ENCODE measurements at regions not wholly inside any gene's neighbourhood (a gene's known extent, or its start where the extent isn't known, plus 50 kb on each side); places are given as distances from the start of the nearest gene placed in this dataset.
"Not testable (repeated sequence)": the region's sequence is repeated elsewhere in the genome, so short reads cannot be mapped to it uniquely, and the experiment has no call there.

DNA sequence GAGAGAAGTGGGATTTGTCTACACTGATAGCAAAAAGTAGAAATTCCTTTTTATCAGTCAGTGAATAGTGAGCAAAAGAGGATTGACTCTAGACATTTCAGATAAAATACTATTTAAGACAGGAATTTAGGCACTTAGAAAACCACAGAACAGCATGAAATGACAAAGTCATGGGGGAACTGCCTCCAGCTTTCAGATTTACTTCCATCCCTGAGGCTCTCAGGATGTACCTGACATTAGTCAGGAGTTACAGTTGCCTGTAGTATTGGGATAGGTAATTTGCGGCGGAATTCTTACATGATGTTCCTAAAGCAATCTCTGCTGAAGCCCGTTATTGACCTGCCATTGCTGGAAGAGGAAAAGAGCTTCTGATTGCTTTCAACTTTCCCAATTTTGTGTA is 337.1 kb upstream of the MAP2 start:
- DNase-seq = no peak

DNA sequence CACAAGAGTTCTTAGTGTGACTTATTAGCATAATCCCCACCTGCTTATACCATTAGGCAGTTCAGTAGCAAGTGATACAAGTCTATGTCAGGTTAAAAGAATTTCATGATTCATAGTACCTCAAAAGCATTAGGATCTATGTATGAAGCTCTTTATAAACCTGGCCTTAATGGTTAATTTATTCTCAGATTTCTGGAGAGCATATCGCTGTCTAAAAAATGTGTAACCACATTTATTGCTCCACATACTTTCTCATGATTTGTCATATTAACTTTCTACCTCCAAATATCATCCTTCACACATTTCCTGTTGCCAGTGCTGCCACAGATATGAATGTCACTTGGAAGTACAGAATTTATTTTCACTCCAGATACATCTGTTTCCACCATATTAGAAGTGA is 332.8 kb upstream of the MAP2 start:
- no peak for DNase-seq

DNA sequence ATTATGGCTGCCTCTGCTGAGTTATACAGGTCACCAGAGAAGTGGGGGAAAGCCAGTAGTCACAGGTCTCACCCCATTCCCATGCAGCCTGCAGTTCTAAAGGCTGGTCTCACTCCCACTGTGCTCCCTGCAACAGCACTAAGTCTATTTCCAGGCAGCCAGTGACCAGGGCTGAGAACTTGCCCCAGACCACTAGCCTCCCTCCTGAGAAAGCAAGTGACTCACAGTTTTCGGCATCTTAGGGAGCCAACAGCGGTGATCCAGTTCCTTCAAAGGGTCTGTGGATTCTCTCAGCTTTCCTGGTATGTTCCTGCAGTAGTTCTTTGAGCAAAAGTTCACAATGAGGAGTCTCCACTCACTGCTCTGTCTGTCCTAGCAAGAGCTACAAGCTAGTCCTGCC is 329.6 kb upstream of the MAP2 start:
- DNase-seq = no peak

DNA sequence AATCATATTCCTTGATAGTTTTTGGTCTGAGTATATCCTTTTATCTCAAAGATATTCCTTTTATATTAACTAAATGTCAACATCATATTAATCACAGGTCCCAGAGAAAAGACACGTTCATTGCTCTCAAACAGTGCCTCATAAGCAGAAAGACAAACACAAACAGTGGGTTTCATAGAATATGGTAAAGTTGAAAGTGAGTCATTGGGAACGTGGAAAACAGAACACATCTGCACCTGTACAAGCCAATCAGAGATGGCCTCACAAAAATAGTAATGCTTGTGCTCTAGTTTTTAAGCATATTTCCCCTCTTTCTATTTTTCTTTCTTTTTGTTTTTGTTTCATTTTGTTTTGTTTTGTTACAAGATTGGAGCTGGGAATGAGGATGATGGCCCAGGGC is 328.4 kb upstream of the MAP2 start:
- no peak for DNase-seq

DNA sequence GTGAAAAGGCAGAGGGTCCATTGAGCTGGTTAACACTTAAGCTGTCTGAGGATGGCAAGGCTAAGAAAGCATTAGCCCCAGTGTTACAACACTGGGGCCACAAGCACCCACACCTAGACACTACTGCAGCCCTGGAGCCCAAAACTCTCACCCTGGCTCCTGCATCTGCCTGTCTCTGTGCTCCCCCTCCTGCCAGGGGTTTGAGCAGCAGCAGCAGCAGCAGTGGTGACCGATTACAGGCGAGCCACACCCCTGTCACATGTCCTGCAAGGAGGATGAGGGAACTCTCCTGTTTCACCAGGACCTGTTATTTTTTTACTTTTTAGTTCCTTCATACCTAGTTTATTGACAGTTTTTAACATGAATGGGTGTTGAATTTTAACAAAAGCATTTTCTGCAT is 326.7 kb upstream of the MAP2 start:
- DNase-seq = no peak

DNA sequence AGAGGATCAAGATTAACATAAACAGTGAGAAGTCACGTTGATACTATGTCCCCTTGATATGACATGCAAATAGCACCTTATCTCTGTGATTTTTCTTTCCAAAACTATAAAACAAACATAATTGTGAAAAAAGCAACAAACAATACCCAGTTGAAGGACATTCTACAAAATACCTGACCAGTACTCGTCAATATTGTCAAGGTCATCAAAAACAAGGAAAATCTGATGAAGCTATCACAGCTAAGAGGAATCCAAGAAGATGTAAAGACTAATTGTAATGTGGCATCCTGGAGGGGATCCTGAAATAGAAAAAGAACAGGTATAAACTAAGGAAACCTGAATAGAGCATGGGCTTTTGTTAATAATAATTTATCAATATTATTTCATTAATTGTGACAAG is 321.5 kb upstream of the MAP2 start:
- no peak for DNase-seq

DNA sequence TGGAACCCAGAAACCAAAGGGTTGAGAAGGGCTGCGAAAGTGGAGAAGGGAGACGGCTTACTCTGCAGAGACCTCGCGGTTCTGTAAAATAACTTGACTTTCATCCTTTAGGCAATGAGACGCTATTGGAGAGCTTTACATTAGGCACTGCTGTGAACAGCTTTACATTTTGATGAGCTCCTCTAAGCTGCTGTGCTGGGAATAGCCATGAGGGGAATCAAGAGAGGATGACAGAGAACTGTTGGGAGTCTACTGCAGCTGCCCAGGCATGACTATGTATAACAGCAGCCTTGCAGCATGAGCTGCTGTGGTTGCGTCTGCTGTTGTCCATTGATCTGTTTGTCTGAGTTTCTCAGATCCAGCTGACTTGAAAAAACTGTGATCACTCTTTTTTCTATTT is 310.8 kb upstream of the MAP2 start:
- DNase-seq = no peak

DNA sequence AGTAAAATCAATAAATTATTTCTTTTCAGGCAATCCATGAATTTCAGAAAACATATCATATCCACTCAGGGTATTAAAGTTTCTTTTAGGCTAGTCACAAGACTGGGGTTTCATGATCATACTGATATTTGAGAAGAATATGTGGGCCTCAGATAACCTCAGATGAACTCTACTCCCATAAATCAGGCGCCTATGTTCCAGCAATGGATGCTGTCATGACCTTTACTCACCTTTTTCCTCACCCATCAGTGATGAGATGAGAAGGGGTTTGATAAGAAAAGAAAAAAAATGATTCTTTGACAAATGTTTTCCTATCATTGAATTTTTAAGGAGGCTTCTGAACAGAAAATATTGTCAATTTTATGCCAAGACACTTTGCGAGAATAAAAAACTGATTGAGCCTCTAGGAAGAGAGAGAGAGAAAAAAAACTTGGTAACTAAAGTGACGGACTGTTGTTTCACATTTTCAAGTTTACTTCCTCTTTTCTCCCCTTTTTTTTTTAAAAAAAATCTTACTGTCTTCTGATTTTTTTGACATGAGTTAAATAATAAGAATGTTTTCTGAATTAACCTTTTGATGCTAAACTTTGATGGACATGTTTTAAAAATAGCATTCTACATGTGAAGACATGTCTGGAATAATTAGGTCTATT is 309.1 kb upstream of the MAP2 start:
- DNase-seq = no peak

DNA sequence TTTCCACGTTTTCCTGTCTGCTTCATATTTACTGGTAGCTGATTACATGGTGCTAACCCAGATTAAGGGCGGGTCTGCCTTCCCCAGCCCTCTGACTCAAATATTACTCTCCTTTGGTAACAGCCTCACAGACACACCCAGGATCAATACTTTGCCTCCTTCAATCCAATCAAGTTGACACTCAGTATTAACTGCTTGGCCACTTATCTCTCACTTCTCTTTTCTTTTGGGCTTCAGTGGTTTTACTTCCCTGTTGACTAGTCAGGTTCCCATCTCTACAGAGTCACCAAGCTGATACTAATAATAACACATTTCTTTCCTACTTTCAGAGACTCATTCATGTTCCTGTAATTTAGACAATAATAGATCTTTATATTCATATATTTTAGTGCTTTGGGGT is 302.2 kb upstream of the MAP2 start:
- no peak for DNase-seq

DNA sequence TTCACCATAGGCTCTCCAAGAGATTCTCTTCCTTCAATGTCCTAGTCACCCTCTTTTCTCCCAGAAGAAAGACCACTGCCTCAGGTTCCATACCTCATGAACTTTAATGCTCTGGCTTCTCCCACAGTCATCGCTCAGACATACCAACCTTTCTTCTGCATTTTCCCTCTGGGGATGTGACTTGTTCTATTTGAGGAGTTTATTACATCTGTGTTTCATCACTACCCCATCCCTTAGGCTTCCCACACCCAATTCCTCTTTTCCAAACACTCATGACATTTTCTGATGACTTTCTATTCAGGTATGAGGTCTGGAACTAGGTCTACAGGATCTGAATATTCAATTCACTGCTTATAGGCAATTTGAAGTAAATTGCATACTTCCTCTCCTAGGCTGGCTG is 298.6 kb upstream of the MAP2 start:
- DNase-seq = no peak

DNA sequence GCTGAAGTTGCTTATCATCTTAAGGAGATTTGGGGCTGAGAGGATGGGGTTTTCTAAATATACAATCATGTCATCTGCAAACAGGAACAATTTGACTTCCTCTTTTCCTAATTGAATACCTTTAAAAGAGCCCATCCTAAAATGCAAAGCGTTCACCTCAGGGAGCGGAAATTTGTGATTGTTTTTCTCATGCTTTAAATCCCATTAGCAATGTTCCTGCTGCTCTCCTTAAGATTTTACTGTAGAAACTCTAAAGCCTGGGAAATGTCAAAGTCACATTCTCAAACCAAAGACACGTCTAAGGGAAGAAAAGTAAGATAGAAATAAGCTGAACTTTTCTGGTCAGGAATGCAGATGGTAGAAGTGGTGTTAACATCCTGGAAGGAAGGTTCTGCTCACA is 285.8 kb upstream of the MAP2 start:
- DNase-seq = no peak

DNA sequence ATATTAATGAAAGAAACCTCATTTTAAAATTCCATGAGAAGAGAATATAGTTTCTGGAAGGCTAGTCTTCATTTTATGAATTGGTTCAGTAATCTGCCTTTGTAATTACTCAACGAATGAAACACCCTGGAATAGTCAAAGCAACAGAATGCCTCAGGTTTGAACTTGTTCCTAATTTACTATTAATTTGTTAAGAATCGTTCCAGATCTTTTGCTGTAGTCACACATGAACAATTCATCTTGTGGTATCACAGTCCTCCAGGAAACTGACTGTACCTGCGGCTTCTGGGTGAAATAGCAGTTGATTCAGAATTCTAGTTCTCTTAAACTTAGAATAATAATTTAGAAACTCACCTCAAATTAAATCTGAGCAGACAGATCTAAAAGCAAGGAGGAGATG is 282.7 kb upstream of the MAP2 start:
- DNase-seq = no peak

DNA sequence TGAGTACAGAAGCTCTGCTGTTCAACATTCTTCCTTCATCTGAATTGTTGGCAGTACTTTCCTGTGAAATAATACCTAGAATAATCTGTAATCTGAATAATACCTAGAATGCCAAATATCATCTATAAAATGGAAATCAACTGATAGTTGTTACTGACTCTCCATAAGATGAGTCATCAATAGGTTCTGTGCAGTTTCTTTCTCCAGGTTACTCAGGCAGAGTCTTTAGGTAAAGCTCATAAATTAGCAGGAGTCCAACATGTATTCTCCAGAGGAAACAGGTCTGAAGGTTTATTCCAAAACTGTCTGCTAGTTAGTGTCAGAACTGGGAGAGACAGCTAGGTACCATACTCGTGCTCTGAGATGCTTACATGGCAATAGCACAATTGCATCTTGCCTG is 282.0 kb upstream of the MAP2 start:
- DNase-seq = no peak

DNA sequence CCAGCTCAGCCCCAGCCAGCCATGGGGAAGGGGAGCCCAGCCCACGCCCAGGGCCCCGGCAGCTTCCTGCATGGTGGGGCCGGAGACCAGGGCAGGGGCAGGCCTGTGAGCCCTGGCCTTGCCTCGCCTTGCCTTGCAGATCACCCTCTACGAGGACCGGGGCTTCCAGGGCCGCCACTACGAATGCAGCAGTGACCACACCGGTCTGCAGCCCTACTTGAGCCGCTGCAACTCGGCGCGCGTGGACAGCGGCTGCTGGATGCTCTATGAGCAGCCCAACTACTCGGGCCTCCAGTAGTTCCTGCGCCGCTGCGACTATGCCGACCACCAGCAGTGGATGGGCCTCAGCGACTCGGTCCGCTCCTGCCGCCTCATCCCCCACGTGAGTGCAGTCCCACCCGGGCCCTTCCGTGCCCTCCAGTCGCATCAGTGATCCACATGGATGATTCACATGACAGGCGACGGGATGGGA is 278.6 kb upstream of the MAP2 start:
- DNase-seq = not testable (repeated sequence)

DNA sequence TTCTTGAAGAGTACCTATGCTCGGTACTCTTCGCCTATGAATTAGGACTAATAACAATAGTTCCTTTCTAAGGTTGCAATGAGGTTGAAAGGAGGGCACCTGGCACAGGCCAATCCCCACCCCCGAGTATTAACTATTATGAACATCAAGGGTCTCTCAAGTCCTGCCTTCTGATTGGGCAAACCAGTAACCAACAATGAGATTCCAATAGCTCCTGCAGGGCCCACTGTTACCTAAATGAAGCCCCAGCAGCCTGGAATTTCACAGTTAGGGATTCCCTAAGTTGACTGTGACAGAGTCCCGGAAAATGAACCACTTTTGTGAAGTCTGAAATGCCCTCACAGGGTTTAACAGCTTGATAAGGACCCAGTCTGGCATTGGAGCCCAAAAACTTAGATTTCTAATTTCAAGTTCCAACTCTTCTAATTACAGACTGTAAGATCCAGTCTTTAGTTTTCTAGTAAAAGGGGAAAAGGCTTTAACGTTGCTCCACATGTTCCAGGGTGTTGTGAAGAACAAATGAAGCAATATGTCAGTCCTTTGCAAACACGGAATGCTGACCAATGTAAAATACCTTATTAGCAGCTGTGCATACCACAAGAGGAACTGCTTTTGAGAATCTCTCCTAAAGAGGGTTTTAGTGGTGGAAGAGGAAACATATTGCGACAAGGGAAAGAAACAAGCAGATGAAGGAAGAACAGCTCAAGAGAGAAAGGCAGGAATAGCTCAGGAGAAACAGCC is 277.7 kb upstream of the MAP2 start:
- no peak for DNase-seq

DNA sequence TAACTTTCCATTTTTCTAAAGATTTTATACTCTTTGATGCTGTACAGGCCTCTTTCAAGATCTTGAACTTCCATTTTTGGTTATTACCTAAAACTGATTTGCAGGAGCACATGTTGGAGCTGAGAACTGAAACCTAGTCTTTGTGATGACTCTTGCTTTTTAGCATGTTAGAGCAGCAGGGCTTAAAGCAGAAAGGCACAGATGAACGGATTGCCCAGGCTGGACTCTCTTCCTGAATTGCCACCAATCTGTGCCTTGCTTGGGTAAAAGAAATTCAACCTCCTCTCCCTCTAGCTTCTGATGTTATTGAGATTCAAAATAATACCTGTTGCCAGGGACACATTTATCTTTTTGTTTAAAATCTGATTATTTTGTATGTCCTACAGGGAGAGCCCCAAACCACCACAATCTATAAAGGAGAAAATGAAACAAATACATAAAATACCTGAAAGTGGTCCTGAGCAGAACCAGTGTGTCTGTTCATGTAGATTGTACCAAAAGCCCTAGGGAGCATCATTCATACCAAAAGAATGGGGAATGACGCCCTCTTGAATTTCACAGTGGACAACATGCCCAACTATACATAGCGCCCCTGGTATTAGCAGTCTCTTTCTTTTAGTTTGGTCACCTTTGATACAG is 277.0 kb upstream of the MAP2 start:
- DNase-seq = no peak

DNA sequence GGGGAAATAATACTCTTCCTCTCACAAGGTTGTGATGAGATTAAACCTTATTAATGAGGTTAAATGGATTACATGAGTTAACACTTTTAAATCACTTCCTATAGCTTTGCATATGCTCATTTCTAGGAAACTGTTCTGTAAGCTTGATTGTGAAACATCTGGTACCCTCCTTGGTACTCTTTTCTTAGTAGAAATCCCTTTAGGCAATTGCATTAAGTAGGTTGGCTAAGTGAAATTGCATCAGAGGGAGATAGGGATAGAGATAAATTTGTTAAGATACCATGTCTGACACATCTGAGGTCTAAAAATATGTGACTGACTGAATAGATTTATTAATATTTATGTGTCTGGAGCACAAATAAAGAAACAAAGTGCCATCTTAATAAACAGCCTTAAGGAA is 275.9 kb upstream of the MAP2 start:
- DNase-seq = no peak

DNA sequence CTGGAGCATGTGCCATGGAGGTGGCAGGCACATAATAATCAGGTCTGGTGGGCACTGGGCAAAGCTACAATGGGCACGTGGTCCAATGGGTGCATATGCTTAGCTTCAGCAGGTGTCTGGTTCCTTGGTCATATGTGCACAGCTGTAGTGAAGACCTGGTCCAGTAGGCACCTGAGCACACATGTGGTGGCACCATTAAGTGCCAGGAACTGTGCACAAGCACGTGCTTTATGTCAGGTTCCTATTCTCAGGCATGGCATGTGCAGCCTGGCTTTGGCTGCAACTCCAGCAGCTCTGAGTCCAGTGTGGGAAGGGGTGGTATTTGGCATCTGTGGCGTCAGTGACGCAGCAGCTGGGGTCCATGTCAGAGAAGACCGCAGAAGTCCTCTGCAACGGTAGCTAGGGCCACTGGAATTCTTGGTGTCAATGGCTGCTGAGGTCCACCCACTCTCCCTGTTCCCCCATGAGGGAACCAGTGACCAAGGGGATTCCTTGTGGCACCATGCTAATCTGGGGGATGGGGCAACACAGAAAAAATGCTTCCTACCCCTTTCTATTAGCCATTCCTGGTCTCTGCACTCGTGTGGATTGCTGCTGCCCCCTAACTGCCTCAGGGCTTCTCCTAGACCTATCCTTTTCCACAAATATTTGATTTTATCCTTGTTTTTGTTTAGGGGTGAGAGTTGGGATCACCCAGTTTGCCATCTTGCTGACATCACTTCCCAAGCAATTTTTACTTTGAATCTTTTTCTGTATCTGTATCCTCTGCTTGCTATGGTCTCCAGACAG is 262.9 kb upstream of the MAP2 start:
- DNase-seq = no peak

DNA sequence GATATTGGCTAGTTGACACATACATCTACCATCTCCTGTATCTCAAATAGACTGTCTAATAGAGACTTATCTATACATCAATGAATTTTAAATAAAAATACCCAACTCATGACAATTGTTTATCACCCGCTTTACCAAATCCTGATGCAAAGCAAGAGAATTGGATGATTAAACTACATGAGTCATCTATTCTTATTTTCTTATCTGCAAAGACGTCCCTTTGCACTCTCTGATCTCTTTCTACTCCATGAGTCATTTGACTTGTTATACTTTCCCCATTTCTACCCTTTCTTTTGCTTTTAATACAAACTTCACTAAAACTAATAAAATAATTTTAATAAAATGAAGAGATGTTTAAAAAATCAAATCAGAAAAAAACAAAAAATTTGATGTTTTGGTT is 261.7 kb upstream of the MAP2 start:
- no peak for DNase-seq

DNA sequence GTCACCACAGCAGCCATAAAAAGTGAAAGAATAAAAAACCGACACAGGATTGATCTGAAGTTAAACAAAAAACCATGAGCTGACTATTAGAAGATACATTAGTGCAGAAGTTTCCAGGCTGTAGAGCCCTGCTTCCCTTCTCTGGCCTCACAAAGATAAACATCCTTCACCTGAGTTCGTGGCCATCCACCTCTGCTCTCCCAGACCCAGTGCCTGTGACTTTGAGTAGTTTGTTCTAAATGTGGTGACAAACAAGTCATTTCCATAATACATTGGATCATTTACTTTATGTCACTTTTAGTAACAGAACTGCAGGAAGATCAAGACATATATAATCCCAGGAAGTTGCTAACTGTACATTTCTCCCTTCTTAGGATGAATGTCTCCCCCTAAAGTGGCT is 241.9 kb upstream of the MAP2 start:
- no peak for DNase-seq

DNA sequence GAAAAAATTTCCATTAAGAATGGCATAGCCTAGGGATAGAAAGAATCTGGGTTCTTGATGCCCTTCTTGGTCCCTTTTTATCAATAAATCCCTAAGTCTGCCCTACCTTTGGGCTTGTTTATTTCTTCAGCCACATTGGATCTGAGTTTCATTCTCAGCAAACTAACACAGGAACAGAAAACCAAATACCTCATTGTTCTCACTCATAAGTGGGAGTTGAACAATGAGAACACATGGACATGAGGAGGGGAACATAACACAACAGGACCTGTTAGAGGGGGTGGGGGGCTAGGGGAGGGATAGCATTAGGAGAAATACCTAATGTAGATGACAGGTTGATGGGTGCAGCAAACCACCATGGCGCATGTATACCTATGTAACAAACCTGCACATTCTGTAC is 237.0 kb upstream of the MAP2 start:
- DNase-seq = not testable (repeated sequence)

DNA sequence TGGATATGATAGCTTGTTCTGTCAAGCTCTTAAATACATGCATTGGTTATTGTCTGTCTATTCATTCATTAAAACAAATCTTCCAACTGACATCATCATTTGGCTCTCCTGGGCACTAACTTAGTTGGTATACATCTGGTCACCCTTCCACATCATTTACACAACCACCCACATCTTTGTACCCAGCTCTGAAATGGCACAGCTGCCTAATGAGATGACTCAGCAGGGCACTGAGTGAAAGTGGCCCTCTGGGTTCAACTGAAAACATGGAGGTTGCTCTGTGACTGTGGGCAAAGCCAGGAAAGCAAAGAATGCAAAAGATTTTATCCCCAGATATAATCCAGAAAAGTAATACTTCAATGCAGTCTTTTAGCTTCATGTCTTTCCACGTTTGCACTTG is 234.0 kb upstream of the MAP2 start:
- DNase-seq = no peak

DNA sequence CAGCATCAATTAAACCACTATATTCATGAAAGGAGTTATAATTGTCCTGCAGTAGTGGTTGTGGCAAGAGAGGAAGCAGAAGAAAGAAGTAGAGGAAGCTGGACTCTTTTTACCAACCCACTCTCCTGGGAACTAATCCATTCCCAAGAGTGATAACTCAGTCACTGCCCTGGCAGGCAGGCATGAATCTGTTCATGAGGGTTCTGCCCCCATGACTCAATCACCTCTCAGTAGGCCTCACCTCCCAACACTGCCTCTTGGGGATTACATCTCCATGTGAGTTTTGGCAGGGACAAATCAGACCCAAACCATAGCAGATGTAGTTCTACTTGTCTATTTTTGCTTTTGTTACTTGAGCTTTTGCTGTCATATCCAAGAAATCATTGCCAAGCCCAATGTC is 232.7 kb upstream of the MAP2 start:
- no peak for DNase-seq

DNA sequence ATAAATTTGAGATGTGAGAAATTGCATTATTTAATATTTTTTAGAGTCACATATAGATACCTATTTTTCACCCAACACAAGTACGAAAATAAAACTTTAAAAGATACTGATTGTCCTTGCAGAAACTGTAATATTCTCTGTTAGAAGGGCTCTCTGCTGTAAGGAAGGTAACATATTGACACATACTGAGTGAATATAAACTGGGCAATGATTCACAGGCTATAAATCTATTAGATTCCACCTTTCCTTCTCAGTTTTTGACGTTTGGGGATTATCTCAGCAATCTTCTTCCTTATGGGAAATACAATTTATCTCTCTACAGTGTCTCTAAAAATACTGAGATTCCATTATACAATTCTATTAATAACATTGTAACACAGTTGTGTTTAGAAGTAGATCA is 229.1 kb upstream of the MAP2 start:
- no peak for DNase-seq

All from fibroblast of skin of right biceps (primary cell).